ENCODE measurements at regions not wholly inside any gene's neighbourhood (a gene's known extent, or its start where the extent isn't known, plus 50 kb on each side); places are given as distances from the start of the nearest gene placed in this dataset.

GRCh38 chr1:198082576-198082975 is 74.2 kb upstream of the NEK7 start:
- TF ChIP-seq POLR2AphosphoS5 (IDR thresholded peaks at IDR 0.05) (no peak), CTCF (IDR thresholded peaks at IDR 0.05) (no peak)

Measured in breast epithelium (tissue), 3 donors.